Right lobe of liver (tissue), 6 donors: ENCODE measurements at regions not wholly inside any gene's neighbourhood (a gene's known extent, or its start where the extent isn't known, plus 50 kb on each side); places are given as distances from the start of the nearest gene placed in this dataset.

Experiments used
- ATAC-seq, 4 donors: fragments of 200-7000 bp; cut with Tn5 transposase; one replicate each; pipeline ENCODE4 v1.9.1; 2020; ENCODE audit warnings: mild to moderate bottlenecking in 4 of 4, moderate library complexity in 4 of 4
- DNase-seq, 3 donors: peaks; one replicate each; pipeline ENCODE4 v3.0.0-alpha.2; 2020
- H3K27ac ChIP-seq, 3 donors: fragments of 200-600 bp; one replicate each; pipeline ENCODE4 v1.8.0; 2022
- H3K27me3 ChIP-seq, 2 donors: fragments of 200-600 bp; one replicate each; pipeline ENCODE4 v1.8.0; 2022
- H3K36me3 ChIP-seq, 4 donors: fragments of 200-600 bp; sonication (generic) in 1 of 4; one replicate each; pipeline versions ENCODE4 v1.5.1 to v1.8.0; 2017 to 2022; ENCODE audit warnings: control low read depth in 1 of 4
- H3K4me1 ChIP-seq, 4 donors: fragments of 200-600 bp; sonication (generic) in 1 of 4; one replicate each; pipeline versions ENCODE4 v1.5.1 to v1.8.0; 2017 to 2022; ENCODE audit warnings: control low read depth in 1 of 4
- H3K4me3 ChIP-seq, 3 donors: fragments of 200-600 bp; one replicate each; pipeline ENCODE4 v1.8.0; 2022
- H3K9me3 ChIP-seq, 4 donors: fragments of 200-600 bp; sonication (generic) in 1 of 4; one replicate each; pipeline versions ENCODE4 v1.5.1 to v1.8.0; 2017 to 2022; ENCODE audit warnings: control low read depth in 1 of 4
- POLR2A ChIP-seq: fragments of 450-650 bp; IDR thresholded peaks from one replicate; pipeline ENCODE4 v1.6.1; 2017; ENCODE audit warnings: antibody characterized with exemption, mild to moderate bottlenecking
- WGBS: methylation state at CpG from one replicate; pipeline ENCODE4 v1.1.6; 2018; ENCODE audit warnings: low coverage, low lambda C conversion rate; ENCODE audit not compliant: insufficient coverage; ENCODE audit errors: missing lambda C conversion rate; 5-methylcytosine and 5-hydroxymethylcytosine counted together
- intact Hi-C, 2 donors: fragments of 100-400 bp; cut with DNase I; formaldehyde crosslinking; loops; one replicate each; pipeline versions ENCODE4 v1.11.2 to v1.14.1; 2022
- TF ChIP-seq, protein P1 (sequence below), 4 donors: fragments of 200-600 bp in 3 of 4; fragments of 450-650 bp in 1 of 4; IDR thresholded peaks; one replicate each; pipeline versions ENCODE4 v1.5.1 to v1.8.0; 2016 to 2022; ENCODE audit warnings: antibody characterized with exemption in 4 of 4, mild to moderate bottlenecking in 2 of 4
- donor health status: DM: no; HTN: yes; CAD: no.
- donor health status: DM: no; HTN: no; CAD: no.
- donor health status: DM: no; HTN: no; CAD: no.
- donor health status: DM: no; HTN: yes; CAD: no.
- donor health status: DM: no; HTN: yes; CAD: no.

DNA sequence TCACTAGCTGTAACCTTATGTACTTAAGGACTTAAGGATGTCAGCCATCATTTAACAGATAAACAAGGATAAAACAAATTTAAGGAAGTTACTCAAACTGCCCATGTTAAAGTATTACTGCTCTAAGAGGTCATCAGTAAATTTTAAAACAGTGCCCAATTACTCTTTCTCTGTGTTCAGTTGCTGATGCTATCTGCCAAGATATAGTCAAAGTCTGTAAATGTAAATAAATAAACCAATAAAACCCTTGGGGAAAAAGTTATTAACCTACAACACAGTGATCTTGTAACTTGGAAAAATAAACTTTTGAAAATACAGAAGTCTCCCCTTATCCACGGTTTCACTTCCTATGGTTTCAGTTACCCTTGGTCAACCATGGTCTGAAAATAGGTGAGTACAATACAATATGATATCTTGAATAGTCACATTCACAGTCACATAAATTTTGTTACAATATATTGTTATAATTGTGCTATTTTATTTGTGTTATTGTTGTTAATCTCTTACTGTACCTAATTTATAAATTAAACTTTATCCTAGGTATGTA is 501.8 kb downstream of the LMO4 start:
- ATAC-seq (no peak), DNase-seq (no peak)
- TF ChIP-seq, protein P1, sequence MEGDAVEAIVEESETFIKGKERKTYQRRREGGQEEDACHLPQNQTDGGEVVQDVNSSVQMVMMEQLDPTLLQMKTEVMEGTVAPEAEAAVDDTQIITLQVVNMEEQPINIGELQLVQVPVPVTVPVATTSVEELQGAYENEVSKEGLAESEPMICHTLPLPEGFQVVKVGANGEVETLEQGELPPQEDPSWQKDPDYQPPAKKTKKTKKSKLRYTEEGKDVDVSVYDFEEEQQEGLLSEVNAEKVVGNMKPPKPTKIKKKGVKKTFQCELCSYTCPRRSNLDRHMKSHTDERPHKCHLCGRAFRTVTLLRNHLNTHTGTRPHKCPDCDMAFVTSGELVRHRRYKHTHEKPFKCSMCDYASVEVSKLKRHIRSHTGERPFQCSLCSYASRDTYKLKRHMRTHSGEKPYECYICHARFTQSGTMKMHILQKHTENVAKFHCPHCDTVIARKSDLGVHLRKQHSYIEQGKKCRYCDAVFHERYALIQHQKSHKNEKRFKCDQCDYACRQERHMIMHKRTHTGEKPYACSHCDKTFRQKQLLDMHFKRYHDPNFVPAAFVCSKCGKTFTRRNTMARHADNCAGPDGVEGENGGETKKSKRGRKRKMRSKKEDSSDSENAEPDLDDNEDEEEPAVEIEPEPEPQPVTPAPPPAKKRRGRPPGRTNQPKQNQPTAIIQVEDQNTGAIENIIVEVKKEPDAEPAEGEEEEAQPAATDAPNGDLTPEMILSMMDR (IDR thresholded peaks at IDR 0.05), result no peak
- TF ChIP-seq POLR2A, result no peak
- H3K36me3 ChIP-seq, result no peaks in the 10 kb centered on the region
- intact Hi-C loops, result no loop called here
- H3K27ac ChIP-seq, result no peak overlapping the region
- no peaks in the 10 kb centered on the region for H3K4me1 ChIP-seq
- no peaks in the 10 kb centered on the region for H3K9me3 ChIP-seq
- no peak overlapping the region for H3K4me3 ChIP-seq
- WGBS, result 55% methylated on average over 1 of the region's 1 CpG
- no peaks in the 10 kb centered on the region for H3K27me3 ChIP-seq

DNA sequence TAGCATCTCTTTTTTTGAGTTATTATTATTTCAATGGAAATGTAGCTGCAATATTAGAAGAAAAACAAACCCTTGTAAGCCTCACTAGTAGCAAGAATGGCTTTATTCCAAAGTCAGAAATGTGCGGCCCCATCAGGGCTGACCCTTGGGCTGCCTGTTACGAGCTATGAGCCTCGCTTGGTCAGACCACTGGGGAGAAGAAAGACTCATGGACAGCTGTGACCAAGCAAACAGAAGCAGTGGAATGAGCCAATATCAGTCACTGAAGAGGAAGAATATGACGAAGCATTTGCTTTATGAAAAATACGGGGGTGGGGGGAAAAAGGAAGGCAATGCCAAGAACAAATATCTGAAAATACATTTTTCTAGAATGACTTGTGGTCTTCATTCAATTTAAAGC is 504.5 kb downstream of the LMO4 start:
- H3K27ac ChIP-seq, result no peak overlapping the region
- no peak overlapping the region for H3K4me3 ChIP-seq
- no peaks in the 10 kb centered on the region for H3K9me3 ChIP-seq
- intact Hi-C loops, result no loop called here
- H3K36me3 ChIP-seq, result no peaks in the 10 kb centered on the region
- no peak for DNase-seq
- 63% methylated on average over 5 of the region's 5 CpGs for WGBS
- H3K27me3 ChIP-seq, result no peaks in the 10 kb centered on the region
- TF ChIP-seq, protein P1 (IDR thresholded peaks at IDR 0.05), result no peak
- no peak for TF ChIP-seq POLR2A
- no peak for ATAC-seq
- H3K4me1 ChIP-seq, result no peaks in the 10 kb centered on the region

DNA sequence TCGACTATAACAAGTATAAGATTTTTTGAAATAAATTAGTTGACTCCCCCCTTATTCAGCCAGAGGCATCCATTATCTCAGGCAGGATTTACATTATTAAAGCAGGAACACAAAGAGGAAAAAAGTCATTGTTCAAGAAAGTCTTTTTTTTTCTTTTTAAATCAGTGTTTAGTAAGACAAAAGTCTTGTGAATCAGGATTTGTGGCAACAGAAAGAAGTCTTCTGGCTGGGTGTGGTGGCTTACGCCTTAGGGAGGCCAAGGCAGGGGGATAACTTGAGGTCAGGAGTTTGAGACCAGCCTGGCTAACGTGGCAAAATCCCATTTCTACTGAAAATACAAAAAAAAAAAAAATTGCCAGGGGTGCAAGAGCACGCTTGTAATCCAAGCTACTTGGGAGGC is 505.5 kb downstream of the LMO4 start:
- H3K9me3 ChIP-seq, result no peaks in the 10 kb centered on the region
- H3K36me3 ChIP-seq, result no peaks in the 10 kb centered on the region
- WGBS, result 72% methylated on average over 4 of the region's 4 CpGs
- H3K27me3 ChIP-seq, result no peaks in the 10 kb centered on the region
- TF ChIP-seq POLR2A, result no peak
- TF ChIP-seq, protein P1 (IDR thresholded peaks at IDR 0.05), result no peak
- H3K4me3 ChIP-seq, result no peak overlapping the region
- no peak overlapping the region for H3K27ac ChIP-seq
- H3K4me1 ChIP-seq, result no peaks in the 10 kb centered on the region
- DNase-seq (no peak), ATAC-seq (no peak)
- intact Hi-C loops, result no loop called here

DNA sequence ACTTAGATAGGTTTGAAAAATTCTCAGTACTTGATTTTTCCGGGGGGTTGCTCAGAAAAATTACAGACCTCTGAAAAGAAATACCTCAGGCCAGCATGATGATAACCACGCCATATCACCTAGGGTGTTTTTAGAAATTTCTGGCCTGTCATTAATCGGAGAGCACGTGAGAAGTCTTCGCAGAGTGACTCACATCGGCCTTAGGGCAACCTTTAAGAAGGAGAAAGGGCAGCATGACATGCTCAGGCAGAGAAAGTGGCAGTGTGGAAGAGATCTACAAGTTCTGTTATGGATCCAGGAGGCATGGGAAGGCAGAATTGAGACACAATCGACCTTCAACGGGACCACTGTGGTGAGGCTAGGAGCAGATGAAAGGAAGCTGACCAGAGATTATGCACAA is 506.3 kb downstream of the LMO4 start:
- intact Hi-C loops, result no loop called here
- H3K27ac ChIP-seq, result no peak overlapping the region
- no peak overlapping the region for H3K4me3 ChIP-seq
- ATAC-seq (no peak), DNase-seq (no peak)
- no peaks in the 10 kb centered on the region for H3K36me3 ChIP-seq
- H3K27me3 ChIP-seq, result no peaks in the 10 kb centered on the region
- no peak for TF ChIP-seq POLR2A
- TF ChIP-seq, protein P1 (IDR thresholded peaks at IDR 0.05), result no peak
- WGBS, result 71% methylated on average over 7 of the region's 8 CpGs
- no peaks in the 10 kb centered on the region for H3K4me1 ChIP-seq
- no peaks in the 10 kb centered on the region for H3K9me3 ChIP-seq

DNA sequence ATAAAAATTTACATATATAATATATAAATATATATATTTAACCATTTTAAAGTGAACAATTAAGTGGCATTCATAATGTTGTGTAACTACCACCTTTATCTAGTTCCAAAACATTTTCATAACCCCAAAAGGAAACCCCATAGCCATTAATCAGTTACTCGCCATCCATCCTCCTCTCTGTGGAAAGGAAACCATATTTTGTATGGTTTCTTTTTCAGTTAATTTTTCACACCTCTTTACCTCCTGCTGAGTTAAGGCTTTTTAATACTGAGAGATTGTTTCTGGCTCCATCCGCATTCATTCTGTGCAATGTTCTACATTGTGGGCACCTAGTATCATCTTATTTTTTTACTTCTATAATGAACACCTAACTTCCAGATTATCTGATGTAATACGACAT is 512.1 kb downstream of the LMO4 start:
- no peaks in the 10 kb centered on the region for H3K9me3 ChIP-seq
- H3K27me3 ChIP-seq, result no peaks in the 10 kb centered on the region
- H3K4me1 ChIP-seq, result no peaks in the 10 kb centered on the region
- TF ChIP-seq, protein P1 (IDR thresholded peaks at IDR 0.05), result no peak
- no peak for TF ChIP-seq POLR2A
- WGBS, result 61% methylated on average over 3 of the region's 3 CpGs
- H3K36me3 ChIP-seq, result no peaks in the 10 kb centered on the region
- H3K27ac ChIP-seq, result no peak overlapping the region
- DNase-seq (no peak), ATAC-seq (no peak)
- no peak overlapping the region for H3K4me3 ChIP-seq
- intact Hi-C loops, result no loop called here
